Forelimb muscle (tissue), 1 donor: ENCODE measurements at regions not wholly inside any gene's neighbourhood (a gene's known extent, or its start where the extent isn't known, plus 50 kb on each side); places are given as distances from the start of the nearest gene placed in this dataset.

Experiments used
- DNase-seq: peaks from one replicate; pipeline ENCODE4 v3.0.0-alpha.2; 2013; ENCODE audit warnings: low read depth

DNA sequence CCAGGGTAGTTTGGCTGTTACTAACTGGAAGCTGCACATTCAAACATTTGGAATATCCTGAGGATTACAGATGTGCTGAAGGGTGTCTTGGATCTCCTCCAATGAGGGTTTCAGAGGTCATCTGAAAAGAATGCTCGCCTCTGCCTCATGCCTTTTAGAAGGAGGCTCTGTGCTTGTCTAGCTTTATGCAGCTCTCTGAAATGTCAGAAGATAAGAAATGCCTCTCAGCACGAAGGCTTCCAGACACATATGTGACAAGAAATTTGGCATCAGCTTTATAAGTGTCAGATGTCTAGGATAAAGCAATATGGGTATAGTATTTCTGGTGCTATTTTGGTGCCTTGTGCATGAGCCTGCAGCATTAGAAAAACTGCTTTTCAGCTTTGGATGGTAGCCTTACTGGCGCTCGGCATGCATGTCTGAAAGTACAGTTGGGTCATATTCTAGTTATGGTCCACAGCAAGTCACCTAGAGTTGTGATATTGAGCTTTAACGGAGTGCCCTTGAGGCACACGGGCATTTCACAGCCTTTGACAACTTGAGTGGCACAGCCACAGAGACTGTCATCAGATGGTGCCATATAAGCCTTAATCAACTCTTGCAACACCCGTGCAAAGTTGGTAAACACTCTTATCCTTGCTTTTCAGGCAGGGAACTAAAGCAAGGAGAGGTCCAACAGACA, 70.8 kb upstream of the PGRMC2 start:
- no peak for DNase-seq

DNA sequence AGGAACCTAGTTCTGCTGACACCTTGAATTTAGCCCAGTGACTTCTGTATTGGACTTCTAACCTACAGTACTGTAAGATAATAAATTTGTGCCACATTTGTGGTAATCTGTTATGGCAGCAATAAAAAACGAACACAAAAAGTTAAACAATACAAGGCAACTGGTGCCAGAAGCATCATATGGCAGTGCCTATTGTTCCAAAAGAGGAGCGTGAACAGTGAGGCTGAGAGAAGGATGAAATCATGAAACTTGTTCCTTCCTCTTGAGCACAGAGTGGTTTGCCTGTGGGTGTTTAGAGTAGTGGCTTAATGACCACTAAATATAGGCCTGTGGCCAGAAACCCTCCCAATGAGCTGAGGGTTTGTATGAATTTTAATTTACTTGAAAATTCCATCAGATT, 69.7 kb upstream of the PGRMC2 start:
- no peak for DNase-seq

DNA sequence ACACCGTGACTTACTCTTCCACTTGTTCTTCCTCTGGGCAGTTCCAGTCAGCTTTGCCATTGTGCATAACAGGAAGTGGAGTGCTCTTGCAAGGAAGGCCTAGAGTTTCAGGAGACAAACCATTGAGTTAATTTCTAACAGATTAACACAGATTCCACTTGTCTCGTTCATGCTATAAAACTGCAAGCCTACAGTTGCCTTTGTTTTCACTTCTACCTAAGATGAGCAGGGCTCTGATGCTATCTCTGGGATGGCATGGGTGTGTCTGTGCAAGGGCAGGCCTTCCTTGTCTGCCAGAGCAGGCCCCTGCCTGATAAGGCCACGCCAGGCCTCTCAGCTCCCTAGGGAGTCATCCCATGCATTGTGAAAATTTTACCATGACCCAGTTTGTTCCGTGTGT, 67.7 kb upstream of the PGRMC2 start:
- no peak for DNase-seq

DNA sequence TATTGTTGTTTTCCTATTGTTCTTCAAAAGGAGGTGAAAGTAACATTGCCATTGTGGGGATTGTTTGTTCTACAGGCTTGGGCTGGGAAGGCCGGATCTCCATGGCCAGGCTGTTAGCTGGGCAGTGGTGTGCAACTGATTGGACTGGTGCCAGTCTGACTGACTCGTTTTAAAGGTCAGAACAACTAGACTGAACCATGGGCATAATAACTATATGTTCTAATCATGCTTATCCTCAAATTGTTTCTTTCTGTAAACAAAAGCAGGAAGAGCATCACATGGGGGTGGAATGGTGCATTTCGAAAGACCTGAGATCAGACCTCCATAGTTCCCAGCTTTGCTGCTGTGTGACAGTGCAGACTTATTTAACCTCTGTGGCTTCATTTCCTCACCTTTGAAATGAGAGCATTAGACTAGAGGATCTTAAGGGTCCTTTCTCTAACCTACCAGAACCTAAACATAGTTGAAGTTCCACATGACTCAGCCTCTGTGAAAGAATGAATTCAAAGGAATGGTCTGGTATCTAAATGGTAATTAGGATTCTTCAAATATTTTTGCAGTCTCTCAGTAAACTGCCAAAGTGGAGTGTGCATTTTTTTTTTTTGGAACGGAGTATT, 66.7 kb upstream of the PGRMC2 start:
- no peak for DNase-seq

DNA sequence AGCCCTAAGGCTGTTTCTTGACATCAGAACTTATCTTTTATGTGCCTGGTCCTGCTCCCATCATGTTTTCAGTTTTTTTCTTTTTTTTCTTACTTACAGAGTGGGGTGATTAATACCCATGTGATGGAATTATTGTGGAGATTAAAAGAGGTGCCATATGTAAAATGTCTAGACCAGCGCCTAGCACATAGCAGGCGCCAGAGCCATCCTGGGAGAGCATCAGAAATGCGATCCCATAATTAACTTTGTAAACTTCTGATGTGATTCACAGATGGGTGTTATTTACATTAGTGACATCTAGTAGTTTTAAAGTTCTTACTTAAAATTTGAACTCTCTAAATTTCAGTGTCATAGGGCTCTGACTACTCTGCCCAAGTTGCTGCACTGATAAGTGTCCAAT, 66.2 kb upstream of the PGRMC2 start:
- no peak for DNase-seq

DNA sequence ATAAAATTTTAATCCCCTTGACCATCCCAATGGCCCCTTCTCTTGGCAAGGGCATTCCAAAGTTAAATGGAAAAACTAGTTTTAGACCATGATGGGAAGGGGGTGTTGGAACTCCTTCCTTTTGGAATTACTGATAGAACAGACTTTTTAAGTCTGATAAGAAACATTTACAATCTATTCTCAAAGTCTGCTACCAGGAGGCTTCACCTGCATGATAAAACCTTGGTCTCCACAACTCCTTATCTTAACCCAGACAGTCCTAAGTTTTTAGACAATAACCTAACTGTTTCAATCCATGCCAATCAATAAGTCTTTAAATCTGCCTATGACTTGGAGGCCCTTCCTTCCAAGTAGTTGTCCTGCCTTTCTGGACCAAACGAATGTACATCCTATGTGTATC, 63.9 kb upstream of the PGRMC2 start:
- DNase-seq: no peak

DNA sequence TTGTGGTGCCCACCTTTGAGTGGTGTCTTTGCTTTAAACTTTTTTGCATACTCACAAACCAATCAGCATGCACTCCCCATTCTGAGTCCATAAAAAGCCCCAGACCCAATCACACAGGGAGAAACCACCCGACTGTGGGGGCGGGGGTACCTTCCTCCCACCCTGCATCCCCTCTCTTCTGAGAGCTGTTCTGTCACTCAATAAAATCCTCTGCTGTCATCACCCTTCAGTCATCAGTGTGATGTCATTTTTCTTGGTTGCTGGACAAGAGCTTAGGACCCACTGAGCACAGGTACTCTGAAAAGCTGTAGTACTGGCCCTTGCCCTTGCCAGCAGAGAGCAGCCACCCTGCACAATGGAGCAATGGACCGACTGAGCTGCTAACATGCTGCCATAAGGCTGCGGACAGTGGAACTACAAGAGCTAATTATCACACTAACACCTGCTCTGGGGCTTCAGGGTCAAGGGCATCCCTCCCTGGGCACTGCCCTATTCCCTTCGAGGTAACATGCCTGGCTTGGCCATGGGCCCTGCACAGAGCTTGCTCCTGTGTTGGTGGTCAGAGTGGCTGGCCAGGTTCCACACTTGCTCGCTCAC, 62.9 kb upstream of the PGRMC2 start:
- no peak for DNase-seq

DNA sequence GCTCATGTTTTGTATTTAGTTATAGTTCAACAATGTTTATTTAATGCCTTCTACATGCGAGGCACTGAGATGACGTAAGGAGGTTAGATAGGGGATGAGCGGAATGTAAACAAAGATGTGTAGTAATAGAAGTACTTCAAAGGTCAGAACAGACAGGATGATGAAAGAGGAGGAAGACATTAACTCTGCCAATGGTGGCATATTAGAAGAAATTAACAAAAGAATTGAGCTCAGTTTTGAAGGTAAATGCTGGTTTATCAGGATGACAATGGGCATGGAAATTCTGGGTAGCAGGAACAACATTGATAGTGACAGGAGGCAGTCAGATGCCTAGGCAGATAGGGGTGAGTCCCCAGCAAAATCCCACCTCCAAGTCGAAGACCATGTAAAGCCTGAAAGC, 62.3 kb upstream of the PGRMC2 start:
- no peak for DNase-seq

DNA sequence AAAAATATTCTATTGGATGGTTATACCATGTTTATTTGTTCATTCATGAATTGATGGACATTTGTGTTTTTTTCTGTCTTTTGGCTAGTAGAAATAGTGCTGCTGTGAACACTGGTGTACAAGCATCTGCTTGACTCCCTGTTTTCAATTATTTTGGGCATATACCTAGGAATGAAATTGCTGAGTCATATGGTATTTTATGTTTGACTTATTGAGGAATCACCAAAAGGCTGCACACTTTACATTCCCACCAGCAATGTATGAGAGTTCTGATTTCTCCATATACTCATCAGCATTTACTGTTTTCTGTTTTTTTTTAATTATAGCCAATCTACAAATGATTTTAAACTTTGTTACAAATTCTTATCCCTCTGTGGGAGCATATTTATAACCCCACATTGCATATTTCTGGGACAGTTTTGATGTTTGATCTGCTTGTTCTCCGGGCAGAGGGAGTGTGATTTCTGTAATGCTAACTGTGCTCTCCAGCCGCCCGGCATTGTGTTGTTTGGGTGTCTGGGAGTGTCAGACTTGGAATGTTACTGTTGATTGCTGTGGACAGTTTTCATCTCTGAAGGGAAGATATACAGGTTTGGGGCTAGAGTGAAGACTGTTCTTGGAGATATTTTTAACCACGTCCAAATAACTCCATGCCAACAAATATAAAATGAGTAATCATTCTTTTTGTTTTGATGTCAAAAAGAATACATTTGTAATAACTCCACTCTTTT, 60.5 kb upstream of the PGRMC2 start:
- no peak for DNase-seq

DNA sequence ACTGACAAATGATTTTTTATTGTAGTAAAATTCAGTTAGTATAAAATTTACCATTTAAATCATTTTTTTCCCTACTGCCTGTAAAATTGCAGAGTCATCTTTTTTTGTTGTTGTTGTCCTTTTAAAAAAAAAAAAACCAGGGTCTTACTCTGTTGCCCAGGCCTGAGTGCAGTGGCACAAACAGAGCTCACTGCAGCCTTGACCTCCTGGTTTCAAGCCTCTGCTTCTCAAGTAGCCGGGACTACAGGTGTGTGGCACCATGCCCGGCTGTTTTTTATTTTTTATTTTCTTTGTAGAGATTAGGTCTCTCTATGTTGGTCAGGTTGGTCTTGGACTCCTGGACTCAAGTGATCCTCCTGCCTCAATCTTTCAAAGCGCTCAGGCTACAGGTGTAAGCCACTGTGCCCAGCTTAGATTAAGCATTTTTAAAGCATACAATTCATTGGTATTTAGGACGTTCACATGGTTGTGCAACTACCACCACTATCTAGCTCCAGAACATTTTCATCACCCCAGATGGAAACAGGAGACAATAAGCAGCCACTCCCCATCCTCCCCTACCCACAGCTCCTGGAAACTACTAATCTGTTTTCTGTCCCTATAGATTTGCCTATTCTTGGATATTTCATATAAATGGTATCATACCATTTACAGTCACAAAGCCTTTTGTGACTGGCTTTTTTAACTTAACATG, 59.7 kb upstream of the PGRMC2 start:
- no peak for DNase-seq

DNA sequence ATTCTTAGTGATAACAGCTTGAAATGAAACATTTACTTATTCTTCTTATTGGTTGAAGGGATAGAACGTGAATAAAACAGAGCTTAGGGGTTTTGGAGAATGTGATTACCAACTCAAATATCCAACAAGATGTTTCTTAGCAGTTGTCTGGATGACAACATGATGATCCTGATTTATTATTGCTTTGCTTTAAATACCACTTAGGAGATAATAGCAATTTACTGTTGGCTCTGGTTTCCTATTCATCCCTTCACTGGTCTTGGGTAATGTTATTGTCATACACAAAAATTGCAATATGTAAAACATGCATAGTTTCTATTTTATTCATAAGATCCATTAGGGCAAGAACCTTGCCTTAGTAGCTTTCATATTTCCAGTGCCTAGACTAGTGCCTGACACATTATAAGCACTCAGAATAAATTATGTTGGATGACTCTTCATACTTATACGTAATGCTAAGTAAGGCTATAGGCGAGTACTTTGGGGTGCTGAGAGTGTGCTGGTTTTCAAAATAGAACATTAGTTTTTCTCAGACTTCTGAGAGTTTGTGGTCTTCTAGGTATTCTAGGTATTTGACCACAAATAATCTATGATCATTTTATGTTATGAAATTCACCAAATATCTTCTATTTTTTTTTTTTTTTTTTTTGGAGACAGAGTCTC, 58.6 kb upstream of the PGRMC2 start:
- DNase-seq: no peak

DNA sequence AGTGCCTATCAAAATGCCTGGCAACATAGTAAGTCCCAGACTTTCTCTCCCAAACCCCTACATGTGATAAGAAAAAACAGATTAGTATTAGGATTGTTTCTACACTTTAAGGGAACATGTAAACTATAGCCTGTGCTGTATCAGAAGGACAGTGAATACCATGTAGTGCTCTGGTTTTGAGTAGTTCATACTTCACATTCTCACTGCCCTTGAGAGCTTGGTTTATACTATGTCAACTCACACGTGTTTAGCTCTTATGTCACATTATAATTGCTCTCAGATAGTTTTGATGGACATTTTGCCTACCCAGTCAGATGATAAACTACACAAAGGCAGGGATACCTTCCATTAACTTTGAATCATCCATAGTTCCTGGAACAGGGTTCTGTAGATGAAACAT, 58.0 kb upstream of the PGRMC2 start:
- DNase-seq: no peak

DNA sequence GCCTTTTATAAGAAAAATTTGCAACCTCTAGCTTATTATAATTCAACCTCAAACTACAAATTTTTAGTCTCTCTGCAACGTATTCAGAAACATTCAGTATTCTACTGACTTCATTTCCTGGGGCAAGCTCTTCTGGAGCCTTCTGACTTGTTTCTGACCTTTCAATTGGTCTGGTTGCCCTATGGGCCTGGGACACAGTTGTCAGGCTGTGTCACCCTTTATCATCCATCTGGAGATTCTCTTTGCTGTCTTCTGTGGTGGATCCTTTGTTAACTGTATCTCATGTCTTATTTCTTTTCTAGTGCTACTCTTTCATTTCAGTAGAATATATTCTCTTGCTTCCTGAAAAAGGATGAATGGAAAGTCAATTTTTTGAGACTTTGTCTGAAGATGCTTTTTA, 55.1 kb upstream of the PGRMC2 start:
- DNase-seq: no peak

DNA sequence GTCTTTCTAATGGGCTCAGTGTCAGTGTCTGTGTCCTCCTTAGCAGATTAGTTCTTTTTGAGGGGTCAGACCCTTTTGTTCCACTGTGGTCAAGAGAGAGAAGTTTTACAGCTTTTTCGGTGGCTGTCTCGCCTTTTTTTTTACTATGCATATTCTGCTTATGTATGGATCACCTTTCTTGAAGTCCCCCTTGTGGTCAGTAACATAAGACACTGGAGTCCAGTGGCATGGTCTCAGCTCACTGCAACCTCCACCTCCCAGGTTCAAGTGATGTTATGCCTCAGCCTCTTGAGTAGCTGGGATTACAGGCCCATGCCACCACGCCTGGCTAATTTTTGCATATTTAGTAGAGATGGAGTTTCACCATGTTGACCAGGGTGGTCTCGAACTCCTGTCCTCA, 54.0 kb upstream of the PGRMC2 start:
- DNase-seq: no peak

DNA sequence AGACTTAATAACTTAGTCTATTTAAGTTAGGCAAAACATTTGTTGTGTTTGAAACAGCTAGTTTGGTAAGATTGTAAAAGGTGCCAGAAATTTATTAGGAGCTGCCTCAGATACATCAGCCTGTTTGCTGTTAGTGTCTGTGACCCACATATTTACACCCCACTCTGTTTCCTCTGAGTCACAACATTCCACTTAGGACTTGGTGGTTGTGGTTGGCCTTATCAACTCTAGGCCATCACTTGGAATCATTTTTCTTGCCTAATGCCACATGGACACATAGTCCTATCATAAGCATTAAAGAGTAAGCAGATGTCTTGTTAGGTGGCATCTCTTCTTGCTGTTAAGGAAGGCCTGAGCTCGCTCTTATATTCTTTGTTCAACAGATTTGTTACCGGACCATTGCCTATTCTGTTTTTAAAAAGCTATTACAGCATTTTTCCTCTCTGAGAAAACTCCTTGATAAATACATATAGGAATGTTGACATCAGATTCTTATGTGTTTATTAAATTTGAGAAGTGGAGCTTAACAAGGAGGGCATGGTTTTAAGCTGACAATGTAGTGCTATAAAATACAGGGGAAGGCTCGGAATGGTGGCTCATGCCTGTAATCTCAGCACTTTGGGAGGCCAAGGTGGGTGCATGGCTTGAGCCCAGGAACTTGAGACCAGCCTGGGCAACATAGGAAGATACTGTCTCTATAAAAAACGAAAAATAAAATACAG, 51.2 kb upstream of the PGRMC2 start:
- DNase-seq: no peak

DNA sequence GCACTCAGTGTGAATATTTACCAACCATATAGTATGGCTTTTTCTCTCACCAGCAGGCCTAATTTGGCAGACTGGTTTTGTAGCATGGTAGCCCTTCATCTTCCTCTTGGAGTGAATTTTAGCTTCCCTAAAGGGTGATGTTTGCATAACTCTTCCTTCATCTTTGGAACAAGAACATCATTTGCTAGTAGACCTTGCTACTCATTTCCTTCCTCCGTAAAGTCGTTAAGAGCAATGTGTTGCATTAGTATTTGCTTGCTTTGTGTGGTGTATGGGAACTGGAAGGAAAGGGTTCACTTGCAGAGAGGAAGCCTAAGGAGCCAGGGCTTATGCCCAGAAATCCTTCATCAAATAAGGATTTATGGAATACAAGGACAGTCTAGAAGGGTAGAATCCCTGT, 50.2 kb upstream of the PGRMC2 start:
- no peak for DNase-seq
